Gastroesophageal sphincter (tissue), 4 donors: ENCODE measurements at regions not wholly inside any gene's neighbourhood (a gene's known extent, or its start where the extent isn't known, plus 50 kb on each side); places are given as distances from the start of the nearest gene placed in this dataset.

Experiments
- ATAC-seq: fragments of 150-250 bp; one replicate; pipeline ENCODE4 v1.9.1; 2016; ENCODE audit warnings: mild to moderate bottlenecking, moderate library complexity
- H3K27ac ChIP-seq, 4 donors: fragments of 200-600 bp; sonication (generic) in 3 of 4; 1 replicate in 3 of 4; 2 replicates in 1 of 4; pipeline ENCODE4 v1.5.1; 2016 to 2019
- H3K27me3 ChIP-seq: fragments of 200-600 bp; sonication (generic); one replicate; pipeline ENCODE4 v1.5.1; 2019
- H3K36me3 ChIP-seq, 2 donors: fragments of 200-600 bp; sonication (generic); one replicate each; pipeline ENCODE4 v1.5.1; 2019; ENCODE audit warnings: control low read depth in 1 of 2
- H3K4me1 ChIP-seq, 3 donors: fragments of 200-600 bp; sonication (generic); 1 replicate in 2 of 3; 2 replicates in 1 of 3; pipeline ENCODE4 v1.5.1; 2016 to 2019; ENCODE audit warnings: control low read depth in 2 of 3
- H3K4me3 ChIP-seq, 2 donors: fragments of 200-600 bp; sonication (generic); one replicate each; pipeline ENCODE4 v1.5.1; 2019; ENCODE audit warnings: mild to moderate bottlenecking in 1 of 2, moderate library complexity in 1 of 2
- H3K9me3 ChIP-seq, 3 donors: fragments of 200-600 bp; sonication (generic); one replicate each; pipeline ENCODE4 v1.5.1; 2017 to 2019; ENCODE audit warnings: control low read depth in 2 of 3
- CTCF ChIP-seq, 4 experiments: fragments of 200-600 bp in 2 of 4; fragments of 450-650 bp in 2 of 4; sonication (generic) in 1 of 4; IDR thresholded peaks; one replicate each; pipeline ENCODE4 v1.5.1; 2017 to 2019; ENCODE audit warnings: antibody characterized with exemption in 4 of 4, mild to moderate bottlenecking in 2 of 4, moderate library complexity in 2 of 4
- EP300 ChIP-seq: sonication (generic); formaldehyde crosslinking; IDR thresholded peaks from one replicate; pipeline ENCODE4 v1.6.1; 2017; ENCODE audit warnings: antibody characterized with exemption, mild to moderate bottlenecking
- POLR2A ChIP-seq, 2 donors: fragments of 450-650 bp; IDR thresholded peaks; one replicate each; pipeline ENCODE4 v1.6.1; 2017; ENCODE audit warnings: antibody characterized with exemption in 2 of 2, mild to moderate bottlenecking in 2 of 2, moderate library complexity in 1 of 2
- POLR2AphosphoS5 ChIP-seq: sonication (generic); formaldehyde crosslinking; IDR thresholded peaks from one replicate; pipeline ENCODE4 v1.6.1; 2017; ENCODE audit warnings: antibody characterized with exemption
- WGBS, 2 donors: methylation state at CpG; one replicate each; pipeline ENCODE4 v1.1.5; 2018; ENCODE audit warnings: low coverage in 1 of 2; 5-methylcytosine and 5-hydroxymethylcytosine counted together

GRCh38 chr14:103199124-103199523 lies 75.9 kb downstream of the TNFAIP2 start:
- 23 to 70% methylated on average over 4 to 5 of the region's 6 CpGs for WGBS, 2 donors
- peak overlapping the region in 3 of 4 donors; percentile 51 to 69 (median 67) for H3K27ac ChIP-seq
- TF ChIP-seq CTCF (IDR thresholded peaks at IDR 0.05): no peak
- no peak for TF ChIP-seq POLR2AphosphoS5
- TF ChIP-seq POLR2A (IDR thresholded peaks at IDR 0.05): no peak
- no peak for TF ChIP-seq EP300
- no peaks in the 10 kb centered on the region for H3K36me3 ChIP-seq
- peaks cover 11% of the 10 kb centered on the region for H3K27me3 ChIP-seq
- ATAC-seq: peak; percentile 83
- H3K4me1 ChIP-seq: peaks cover 0 to 7% (median 7%) of the 10 kb centered on the region in 3 donors
- H3K9me3 ChIP-seq: peaks cover 0 to 3% (median 0%) of the 10 kb centered on the region in 3 donors
- H3K4me3 ChIP-seq: no peak overlapping the region

GRCh38 chr14:103201801-103202200 lies 78.5 kb downstream of the TNFAIP2 start:
- H3K27ac ChIP-seq: peak overlapping the region in 2 of 4 donors; percentile 1 to 7
- TF ChIP-seq POLR2A (IDR thresholded peaks at IDR 0.05): no peak
- no peak for TF ChIP-seq CTCF (IDR thresholded peaks at IDR 0.05)
- TF ChIP-seq EP300: no peak
- TF ChIP-seq POLR2AphosphoS5: no peak

GRCh38 chr14:103204852-103205540 lies 81.7 kb downstream of the TNFAIP2 start:
- H3K36me3 ChIP-seq: no peaks in the 10 kb centered on the region
- H3K9me3 ChIP-seq: peaks cover 0 to 12% (median 0%) of the 10 kb centered on the region in 3 donors
- H3K4me1 ChIP-seq: peaks cover 0 to 42% (median 0%) of the 10 kb centered on the region in 3 donors
- ATAC-seq: no peak
- peaks cover 34% of the 10 kb centered on the region for H3K27me3 ChIP-seq
- no peak overlapping the region for H3K4me3 ChIP-seq
- H3K27ac ChIP-seq: peak overlapping the region in 2 of 4 donors; percentile 85 to 88
- TF ChIP-seq CTCF (IDR thresholded peaks at IDR 0.05) (no peak), POLR2A (IDR thresholded peaks at IDR 0.05) (no peak), POLR2AphosphoS5 (no peak), EP300 (no peak)
- 75 to 79% methylated on average over 4 to 5 of the region's 5 CpGs for WGBS, 2 donors

More at GRCh38 chr14:103201801-103202200, 78.5 kb downstream of the TNFAIP2 start:
- H3K36me3 ChIP-seq: no peaks in the 10 kb centered on the region
- peaks cover 0 to 12% (median 0%) of the 10 kb centered on the region in 3 donors for H3K9me3 ChIP-seq
- peaks cover 0 to 20% (median 4%) of the 10 kb centered on the region in 3 donors for H3K4me1 ChIP-seq
- H3K27me3 ChIP-seq: peaks cover 21% of the 10 kb centered on the region
- no peak overlapping the region for H3K4me3 ChIP-seq
- 49 to 67% methylated on average over 5 to 6 of the region's 6 CpGs for WGBS, 2 donors
- ATAC-seq: no peak

- Histone ChIP-seq H3K9me3 (peaks cover 0 to 12% (median 0%) of the 10 kb centered on the region in 3 donors), H3K36me3 (no peaks in the 10 kb centered on the region), H3K4me3 (no peak overlapping the region), H3K27ac (peak overlapping the region in 3 of 4 donors; percentile 81 to 88 (median 85)), H3K4me1 (peaks cover 0 to 43% (median 0%) of the 10 kb centered on the region in 3 donors), H3K27me3 (peaks cover 34% of the 10 kb centered on the region)
- TF ChIP-seq EP300: no peak
- no peak for TF ChIP-seq CTCF (IDR thresholded peaks at IDR 0.05)
- 93% methylated on average over 3 of the region's 3 CpGs; no CpG with 5 or more reads in 1 of the 2 donors for WGBS, 2 donors
- no peak for ATAC-seq
Measured at GRCh38 chr14:103205541-103205906, 82.3 kb downstream of the TNFAIP2 start.

- no CpG with 5 or more reads among the region's 4 CpGs for WGBS, 2 donors
Measured at GRCh38 chr14:103206023-103206481, 82.8 kb downstream of the TNFAIP2 start.

More at GRCh38 chr14:103206023-103206481, 82.8 kb downstream of the TNFAIP2 start:
- no peaks in the 10 kb centered on the region for H3K36me3 ChIP-seq
- no peak for TF ChIP-seq POLR2A (IDR thresholded peaks at IDR 0.05)
- no peak for TF ChIP-seq EP300
- no peak for TF ChIP-seq CTCF (IDR thresholded peaks at IDR 0.05)
- TF ChIP-seq POLR2AphosphoS5: no peak
- ATAC-seq: peak; percentile 44
- peaks cover 34% of the 10 kb centered on the region for H3K27me3 ChIP-seq
- H3K4me3 ChIP-seq: peak overlapping the region in 1 of 2 donors; percentile 64
- H3K27ac ChIP-seq: peak overlapping the region in 3 of 4 donors; percentile 81 to 88 (median 85)
- H3K4me1 ChIP-seq: peaks cover 0 to 43% (median 0%) of the 10 kb centered on the region in 3 donors
- peaks cover 0 to 12% (median 0%) of the 10 kb centered on the region in 3 donors for H3K9me3 ChIP-seq
